Osteoblast (primary cell): ENCODE measurements at regions not wholly inside any gene's neighbourhood (a gene's known extent, or its start where the extent isn't known, plus 50 kb on each side); places are given as distances from the start of the nearest gene placed in this dataset.

ENCODE experiments used
- DNase-seq: peaks from one replicate; pipeline ENCODE4 v3.0.0; 2011; ENCODE audit warnings: low spot score, mixed read lengths; ENCODE audit not compliant: insufficient read length; ENCODE audit errors: missing footprints
- H2AFZ ChIP-seq: 2 replicates; pipeline ENCODE4 v1.6.0; 2011; ENCODE audit warnings: mild to moderate bottlenecking, low read length
- H3K27ac ChIP-seq: 2 replicates; pipeline ENCODE4 v1.5.1; 2011; ENCODE audit warnings: mild to moderate bottlenecking, low read depth, low read length, moderate library complexity
- H3K27me3 ChIP-seq: 2 replicates; pipeline ENCODE4 v1.6.0; 2012; ENCODE audit warnings: mild to moderate bottlenecking, control low read depth, inconsistent platforms, low read length, moderate library complexity; ENCODE audit not compliant: insufficient read depth
- H3K36me3 ChIP-seq: 2 replicates; pipeline ENCODE4 v1.5.1; 2011; ENCODE audit warnings: mild to moderate bottlenecking, low read length, control low read depth, moderate library complexity; ENCODE audit not compliant: insufficient read depth
- H3K4me1 ChIP-seq: 2 replicates; pipeline ENCODE4 v1.5.1; 2011; ENCODE audit warnings: mild to moderate bottlenecking, low read length, control low read depth, moderate library complexity; ENCODE audit not compliant: insufficient read depth
- H3K4me2 ChIP-seq: 2 replicates; pipeline ENCODE4 v1.6.0; 2011; ENCODE audit warnings: mild to moderate bottlenecking, low read length; ENCODE audit not compliant: insufficient read depth
- H3K4me3 ChIP-seq: fragments of 200-600 bp; sonication (generic); 3 replicates; pipeline ENCODE4 v1.5.1; 2012; ENCODE audit warnings: mild to moderate bottlenecking, low read length, inconsistent platforms; ENCODE audit not compliant: insufficient read depth
- H3K79me2 ChIP-seq: 2 replicates; pipeline ENCODE4 v1.6.0; 2012; ENCODE audit warnings: mild to moderate bottlenecking, low read length, control low read depth, inconsistent platforms; ENCODE audit not compliant: insufficient read depth
- H3K9me3 ChIP-seq: 2 replicates; pipeline ENCODE4 v1.5.1; 2011; ENCODE audit warnings: low read depth, low read length, control low read depth
- H4K20me1 ChIP-seq: 2 replicates; pipeline ENCODE4 v1.6.0; 2012; ENCODE audit warnings: mild to moderate bottlenecking, low read length, control low read depth; ENCODE audit not compliant: insufficient read depth
- TF ChIP-seq, protein P1 (sequence below): IDR thresholded peaks from 2 replicates; pipeline ENCODE4 v1.5.1; 2011; ENCODE audit warnings: mild to moderate bottlenecking, low read depth, low read length, moderate library complexity; ENCODE audit errors: extremely low read depth

DNA sequence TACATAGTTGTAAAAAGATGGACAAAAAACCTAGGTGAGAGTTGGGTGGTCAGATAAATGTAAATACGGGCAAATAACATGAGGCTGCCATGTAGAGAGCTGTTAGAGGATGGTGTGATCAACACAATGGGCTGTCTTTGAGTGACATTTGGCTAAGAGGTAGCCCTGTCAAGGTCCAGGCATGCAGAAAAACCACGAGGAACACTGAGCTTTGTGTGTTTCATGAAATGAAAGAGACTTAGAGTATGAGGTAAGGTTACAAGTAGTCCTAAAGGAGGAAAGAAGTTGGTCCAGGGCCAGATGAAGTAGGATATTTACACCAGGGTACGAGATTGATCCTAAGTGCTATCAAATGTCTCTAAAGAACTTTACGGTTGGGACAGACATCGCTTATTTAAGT, 160.9 kb downstream of the RDH14 start:
- no peak overlapping the region for H2AFZ ChIP-seq
- TF ChIP-seq, protein P1, sequence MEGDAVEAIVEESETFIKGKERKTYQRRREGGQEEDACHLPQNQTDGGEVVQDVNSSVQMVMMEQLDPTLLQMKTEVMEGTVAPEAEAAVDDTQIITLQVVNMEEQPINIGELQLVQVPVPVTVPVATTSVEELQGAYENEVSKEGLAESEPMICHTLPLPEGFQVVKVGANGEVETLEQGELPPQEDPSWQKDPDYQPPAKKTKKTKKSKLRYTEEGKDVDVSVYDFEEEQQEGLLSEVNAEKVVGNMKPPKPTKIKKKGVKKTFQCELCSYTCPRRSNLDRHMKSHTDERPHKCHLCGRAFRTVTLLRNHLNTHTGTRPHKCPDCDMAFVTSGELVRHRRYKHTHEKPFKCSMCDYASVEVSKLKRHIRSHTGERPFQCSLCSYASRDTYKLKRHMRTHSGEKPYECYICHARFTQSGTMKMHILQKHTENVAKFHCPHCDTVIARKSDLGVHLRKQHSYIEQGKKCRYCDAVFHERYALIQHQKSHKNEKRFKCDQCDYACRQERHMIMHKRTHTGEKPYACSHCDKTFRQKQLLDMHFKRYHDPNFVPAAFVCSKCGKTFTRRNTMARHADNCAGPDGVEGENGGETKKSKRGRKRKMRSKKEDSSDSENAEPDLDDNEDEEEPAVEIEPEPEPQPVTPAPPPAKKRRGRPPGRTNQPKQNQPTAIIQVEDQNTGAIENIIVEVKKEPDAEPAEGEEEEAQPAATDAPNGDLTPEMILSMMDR: no peak
- no peaks in the 10 kb centered on the region for H3K79me2 ChIP-seq
- H3K27ac ChIP-seq: no peak overlapping the region
- no peaks in the 10 kb centered on the region for H3K27me3 ChIP-seq
- H3K4me2 ChIP-seq: no peak overlapping the region
- no peak overlapping the region for H3K4me3 ChIP-seq
- no peaks in the 10 kb centered on the region for H3K4me1 ChIP-seq
- H3K36me3 ChIP-seq: no peaks in the 10 kb centered on the region
- no peaks in the 10 kb centered on the region for H3K9me3 ChIP-seq
- no peaks in the 10 kb centered on the region for H4K20me1 ChIP-seq
- no peak for DNase-seq

- TF ChIP-seq, protein P1: no peak
- Histone ChIP-seq H3K4me2 (no peak overlapping the region), H3K79me2 (no peaks in the 10 kb centered on the region), H3K4me1 (no peaks in the 10 kb centered on the region), H3K4me3 (no peak overlapping the region), H3K27me3 (no peaks in the 10 kb centered on the region), H3K9me3 (no peaks in the 10 kb centered on the region), H4K20me1 (no peaks in the 10 kb centered on the region), H3K27ac (no peak overlapping the region), H3K36me3 (no peaks in the 10 kb centered on the region), H2AFZ (no peak overlapping the region)
- DNase-seq: no peak
Measured at GRCh38 chr2:18398833-18399232, 161.6 kb downstream of the RDH14 start.

DNA sequence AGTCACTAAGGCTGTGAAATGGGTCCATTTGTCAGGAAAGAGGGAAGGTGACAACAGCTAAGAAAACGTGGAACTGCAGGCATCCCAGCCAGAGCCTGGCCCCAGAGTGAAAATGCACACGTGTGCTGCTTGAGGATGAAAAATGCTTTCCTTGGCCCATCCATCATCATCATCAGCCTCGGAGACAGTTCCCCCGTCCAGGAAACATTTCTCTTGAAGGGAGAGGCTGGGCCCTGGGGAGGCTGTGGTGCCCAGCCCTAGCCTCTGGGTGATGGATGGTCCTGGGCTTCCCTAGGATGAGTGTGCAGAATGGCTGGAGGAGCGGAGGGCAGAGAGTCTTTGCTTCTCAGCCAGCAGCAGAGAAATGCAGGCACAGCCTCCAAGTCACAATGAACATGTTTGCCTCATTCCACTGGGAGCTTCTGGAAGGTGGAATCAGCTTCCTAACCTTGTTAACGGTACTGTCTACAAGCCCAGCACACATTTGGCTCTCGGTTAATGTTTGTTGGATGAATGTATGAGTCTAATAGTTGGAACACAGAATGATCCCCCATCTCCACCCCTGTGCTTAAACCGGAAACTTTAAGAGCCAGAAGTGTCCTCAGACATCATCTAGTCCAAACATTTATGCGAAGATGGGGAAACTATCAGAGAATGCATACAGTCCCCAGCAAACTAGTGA, 164.0 kb downstream of the RDH14 start:
- Histone ChIP-seq H3K27me3 (no peaks in the 10 kb centered on the region), H3K36me3 (no peaks in the 10 kb centered on the region), H3K4me2 (no peak overlapping the region), H3K9me3 (no peaks in the 10 kb centered on the region), H3K4me3 (no peak overlapping the region), H4K20me1 (no peaks in the 10 kb centered on the region), H3K4me1 (no peaks in the 10 kb centered on the region), H3K27ac (no peak overlapping the region), H3K79me2 (no peaks in the 10 kb centered on the region), H2AFZ (no peak overlapping the region)
- TF ChIP-seq, protein P1: no peak
- no peak for DNase-seq

- Histone ChIP-seq H2AFZ (no peak overlapping the region), H3K9me3 (no peaks in the 10 kb centered on the region), H3K27me3 (no peaks in the 10 kb centered on the region), H3K79me2 (no peaks in the 10 kb centered on the region), H3K4me1 (no peaks in the 10 kb centered on the region), H3K4me2 (no peak overlapping the region), H4K20me1 (no peaks in the 10 kb centered on the region), H3K36me3 (no peaks in the 10 kb centered on the region), H3K4me3 (no peak overlapping the region), H3K27ac (no peak overlapping the region)
- no peak for DNase-seq
- TF ChIP-seq, protein P1: no peak
Measured at GRCh38 chr2:18395555-18395954, 164.9 kb downstream of the RDH14 start.
